Fibroblast of villous mesenchyme (primary cell): ENCODE measurements at regions not wholly inside any gene's neighbourhood (a gene's known extent, or its start where the extent isn't known, plus 50 kb on each side); places are given as distances from the start of the nearest gene placed in this dataset.

Experiments
- DNase-seq: peaks from one replicate; pipeline ENCODE4 v3.0.0-alpha.2; 2010; ENCODE audit warnings: low read depth
- H3K4me3 ChIP-seq: 2 replicates; pipeline ENCODE4 v1.5.1; 2011; ENCODE audit warnings: low read depth, mild to moderate bottlenecking, low read length
- CTCF ChIP-seq: IDR thresholded peaks from 2 replicates; pipeline ENCODE4 v1.5.1; 2012; ENCODE audit warnings: low read depth, mild to moderate bottlenecking, low read length; ENCODE audit not compliant: insufficient read depth

- DNase-seq: peak; percentile 24
- no peak overlapping the region for H3K4me3 ChIP-seq
- TF ChIP-seq CTCF: no peak
Observed at GRCh38 chr5:119878712-119879111, 249.4 kb downstream of the FAM170A start.

GRCh38 chr5:119879446-119879845 lies 250.1 kb downstream of the FAM170A start:
- TF ChIP-seq CTCF: no peak
- no peak for DNase-seq
- H3K4me3 ChIP-seq: no peak overlapping the region

- DNase-seq: no peak
- H3K4me3 ChIP-seq: no peak overlapping the region
- TF ChIP-seq CTCF: no peak
Observed at GRCh38 chr5:119895066-119895465, 265.7 kb downstream of the FAM170A start.

GRCh38 chr5:119896826-119897536 lies 267.6 kb downstream of the FAM170A start:
- DNase-seq: no peak
- no peak overlapping the region for H3K4me3 ChIP-seq
- TF ChIP-seq CTCF: no peak

GRCh38 chr5:119897537-119898370 lies 268.4 kb downstream of the FAM170A start:
- TF ChIP-seq CTCF: no peak
- no peak for DNase-seq

GRCh38 chr5:119899981-119900380 lies 270.6 kb downstream of the FAM170A start:
- TF ChIP-seq CTCF: no peak
- no peak for DNase-seq

More at GRCh38 chr5:119897537-119898370, 268.4 kb downstream of the FAM170A start:
- H3K4me3 ChIP-seq: no peak overlapping the region

More at GRCh38 chr5:119899981-119900380, 270.6 kb downstream of the FAM170A start:
- no peak overlapping the region for H3K4me3 ChIP-seq
